G401 (cell line): ENCODE measurements at regions not wholly inside any gene's neighbourhood (a gene's known extent, or its start where the extent isn't known, plus 50 kb on each side); places are given as distances from the start of the nearest gene placed in this dataset.
"Not testable (repeated sequence)": the region's sequence is repeated elsewhere in the genome, so short reads cannot be mapped to it uniquely, and the experiment has no call there.

ENCODE experiments used
- DNase-seq: peaks from one replicate; pipeline ENCODE4 v3.0.0-alpha.2; 2015; ENCODE audit warnings: low spot score
- in situ Hi-C: cut with HindIII; loops from 2 replicates; pipeline ENCODE4 v1.10.0; 2016; ENCODE audit warnings: low sequenced_read_pairs, mixed read lengths

GRCh38 chr2:16061441-16062217 is 121.3 kb downstream of the MYCN start:
- DNase-seq: no peak
- in situ Hi-C loops: no loop called here

GRCh38 chr2:16060936-16061338 is 120.6 kb downstream of the MYCN start:
- in situ Hi-C loops: no loop called here
- DNase-seq: no peak

GRCh38 chr2:16060125-16060935 is 120.0 kb downstream of the MYCN start:
- in situ Hi-C loops: no loop called here
- DNase-seq: no peak

GRCh38 chr2:16059393-16060016 is 119.2 kb downstream of the MYCN start:
- DNase-seq: no peak
- in situ Hi-C loops: no loop called here

- no peak for DNase-seq
- in situ Hi-C loops: no loop called here
These were observed 118.5 kb downstream of the MYCN start for GRCh38 chr2:16058747-16059358.

GRCh38 chr2:16058256-16058655 is 117.9 kb downstream of the MYCN start:
- in situ Hi-C loops: no loop called here
- no peak for DNase-seq

- no peak for DNase-seq
- in situ Hi-C loops: no loop called here
These were observed 117.3 kb downstream of the MYCN start for GRCh38 chr2:16057661-16058060.

- in situ Hi-C loops: no loop called here
These were observed 115.7 kb downstream of the MYCN start for GRCh38 chr2:16055848-16056580.

GRCh38 chr2:16053437-16054257 is 113.3 kb downstream of the MYCN start:
- in situ Hi-C loops: no loop called here
- no peak for DNase-seq

More at GRCh38 chr2:16055848-16056580, 115.7 kb downstream of the MYCN start:
- peak; percentile 26 for DNase-seq

GRCh38 chr2:16052571-16053052 is 112.3 kb downstream of the MYCN start:
- in situ Hi-C loops, DNase-seq: not testable (repeated sequence)

GRCh38 chr2:16051841-16052564 is 111.7 kb downstream of the MYCN start:
- in situ Hi-C loops: no loop called here
- DNase-seq: no peak

GRCh38 chr2:16050908-16051489 is 110.6 kb downstream of the MYCN start:
- DNase-seq: peak; percentile 16

GRCh38 chr2:16050261-16050907 is 110.0 kb downstream of the MYCN start:
- in situ Hi-C loops: no loop called here
- no peak for DNase-seq

More at GRCh38 chr2:16050908-16051489, 110.6 kb downstream of the MYCN start:
- in situ Hi-C loops: no loop called here

- no peak for DNase-seq
- in situ Hi-C loops: no loop called here
These were observed 109.1 kb downstream of the MYCN start for GRCh38 chr2:16049406-16049805.

- in situ Hi-C loops: no loop called here
- DNase-seq: no peak
These were observed 108.1 kb downstream of the MYCN start for GRCh38 chr2:16048466-16048865.

- no peak for DNase-seq
- in situ Hi-C loops: no loop called here
These were observed 107.4 kb downstream of the MYCN start for GRCh38 chr2:16047701-16048100.

GRCh38 chr2:16046649-16047048 is 106.3 kb downstream of the MYCN start:
- in situ Hi-C loops: no loop called here
- no peak for DNase-seq
